H1 (cell line): ENCODE measurements at regions not wholly inside any gene's neighbourhood (a gene's known extent, or its start where the extent isn't known, plus 50 kb on each side); places are given as distances from the start of the nearest gene placed in this dataset.

Experiments used
- CTCF ChIA-PET: fragments of 300-600 bp; sonication (Branson Sonifier 250); formaldehyde crosslinking; loops from one replicate; lab custom pipeline; 2021; ENCODE audit not compliant: partially characterized antibody; lab: Charles Lee
- POLR2A ChIA-PET: fragments of 300-600 bp; sonication (Branson Sonifier 250); formaldehyde crosslinking; loops from one replicate; lab custom pipeline; 2021; ENCODE audit warnings: inconsistent platforms; ENCODE audit not compliant: partially characterized antibody; lab: Charles Lee
- DNase-seq, 2 experiments: peaks; one replicate each; pipeline versions ENCODE4 v3.0.0 to v3.0.0-alpha.2; 2010 to 2022; ENCODE audit warnings: low spot score in 2 of 2, low read depth in 1 of 2, mixed read lengths in 1 of 2
- FAIRE-seq: peaks from 2 replicates; lab custom pipeline; 2011; peaks lifted over from hg19 to GRCh38; lab: Jason Lieb, UNC
- H2AFZ ChIP-seq: 2 replicates; pipeline ENCODE4 v1.8.1; 2012; ENCODE audit warnings: low read length, inconsistent platforms
- H2AK5ac ChIP-seq: 2 replicates; pipeline ENCODE4 v1.6.1; 2013; ENCODE audit warnings: low read depth, low read length
- H2BK120ac ChIP-seq: replicated peaks from 2 replicates; pipeline ENCODE3; 2013; ENCODE audit warnings: low read depth, low read length, inconsistent platforms
- H2BK12ac ChIP-seq: 2 replicates; pipeline ENCODE4 v1.6.1; 2013; ENCODE audit warnings: low read depth, low read length
- H2BK15ac ChIP-seq: 2 replicates; pipeline ENCODE4 v1.6.1; 2013; ENCODE audit warnings: low read length
- H2BK20ac ChIP-seq: 2 replicates; pipeline ENCODE4 v1.6.1; 2013; ENCODE audit warnings: low read length
- H2BK5ac ChIP-seq: 2 replicates; pipeline ENCODE4 v1.6.1; 2013; ENCODE audit warnings: low read depth, low read length
- H3K14ac ChIP-seq: 2 replicates; pipeline ENCODE4 v1.6.1; 2013; ENCODE audit warnings: inconsistent platforms; ENCODE audit not compliant: insufficient read length
- H3K18ac ChIP-seq: 2 replicates; pipeline ENCODE4 v1.6.1; 2013; ENCODE audit warnings: low read length; ENCODE audit errors: extremely low read depth
- H3K23ac ChIP-seq: 2 replicates; pipeline ENCODE4 v1.6.1; 2013; ENCODE audit warnings: inconsistent platforms; ENCODE audit not compliant: insufficient read length
- H3K23me2 ChIP-seq: 2 replicates; pipeline ENCODE4 v1.6.1; 2013; ENCODE audit warnings: low read depth, low read length
- H3K27ac ChIP-seq: 2 replicates; pipeline ENCODE4 v1.6.1; 2011; ENCODE audit warnings: low read depth, low read length, inconsistent platforms
- H3K27me3 ChIP-seq, 4 experiments: replicated peaks in 1 of 4; 1 replicate in 1 of 4; 2 replicates in 3 of 4; pipeline versions ENCODE4 v1.6.1 to v1.8.1; 2011 to 2013; ENCODE audit warnings: low read length in 3 of 4, mild to moderate bottlenecking in 3 of 4, inconsistent platforms in 2 of 4, mixed read lengths in 2 of 4, moderate library complexity in 1 of 4; ENCODE audit not compliant: control insufficient read depth in 3 of 4, insufficient read depth in 3 of 4; ENCODE audit errors: extremely low read depth in 1 of 4
- H3K36me3 ChIP-seq, 4 experiments: 2 replicates each; pipeline versions ENCODE4 v1.6.1 to v1.8.1; 2011 to 2013; ENCODE audit warnings: mild to moderate bottlenecking in 4 of 4, low read length in 3 of 4, moderate library complexity in 2 of 4, control low read depth in 1 of 4, inconsistent platforms in 1 of 4; ENCODE audit not compliant: insufficient read depth in 4 of 4, control insufficient read depth in 2 of 4
- H3K4ac ChIP-seq: replicated peaks from 2 replicates; pipeline ENCODE3; 2013; ENCODE audit warnings: low read length, low read depth, mixed read lengths, inconsistent platforms; ENCODE audit not compliant: insufficient read length
- H3K4me1 ChIP-seq, 4 experiments: replicated peaks in 1 of 4; 1 replicate in 1 of 4; 2 replicates in 3 of 4; pipeline versions ENCODE4 v1.6.1 to v1.8.1; 2011 to 2013; ENCODE audit warnings: low read length in 3 of 4, inconsistent platforms in 2 of 4, mixed read lengths in 1 of 4; ENCODE audit not compliant: insufficient read depth in 4 of 4, control insufficient read depth in 3 of 4
- H3K4me2 ChIP-seq, 2 experiments: 2 replicates each; pipeline versions ENCODE4 v1.6.1 to v1.8.1; 2011 to 2013; ENCODE audit warnings: low read depth in 2 of 2, low read length in 2 of 2, control low read depth in 1 of 2, inconsistent platforms in 1 of 2, mild to moderate bottlenecking in 1 of 2; ENCODE audit not compliant: insufficient read depth in 1 of 2
- H3K4me3 ChIP-seq, 4 experiments: fragments of 200-600, 300-600 bp in 1 of 4; sonication (generic), shearing (Covaris generic), sonication (Bioruptor Twin) in 1 of 4; 2 replicates each; pipeline versions ENCODE4 v1.5.1 to v1.8.1; 2011 to 2016; ENCODE audit warnings: low read length in 4 of 4, low read depth in 3 of 4, control low read depth in 2 of 4, inconsistent platforms in 2 of 4, mild to moderate bottlenecking in 2 of 4, mixed read lengths in 1 of 4, moderate library complexity in 1 of 4; ENCODE audit not compliant: insufficient read depth in 2 of 4; ENCODE audit errors: extremely low read depth in 1 of 4
- H3K56ac ChIP-seq: replicated peaks from 2 replicates; pipeline ENCODE3; 2013; ENCODE audit warnings: low read depth, mild to moderate bottlenecking, mixed read lengths, low read length, inconsistent platforms; ENCODE audit not compliant: insufficient read length
- H3K79me1 ChIP-seq: 2 replicates; pipeline ENCODE4 v1.6.1; 2013; ENCODE audit warnings: low read depth, low read length, control low read depth
- H3K79me2 ChIP-seq, 2 experiments: 2 replicates each; pipeline versions ENCODE4 v1.6.1 to v1.8.1; 2012 to 2013; ENCODE audit warnings: low read length in 2 of 2, mild to moderate bottlenecking in 2 of 2, inconsistent platforms in 1 of 2; ENCODE audit not compliant: insufficient read depth in 2 of 2, control insufficient read depth in 1 of 2
- H3K9ac ChIP-seq, 4 experiments: replicated peaks in 1 of 4; 1 replicate in 1 of 4; 2 replicates in 3 of 4; pipeline versions ENCODE4 v1.6.1 to v1.8.1; 2011 to 2013; ENCODE audit warnings: low read depth in 3 of 4, low read length in 3 of 4, control low read depth in 2 of 4, mild to moderate bottlenecking in 2 of 4, moderate library complexity in 2 of 4, inconsistent platforms in 1 of 4; ENCODE audit errors: extremely low read depth in 1 of 4
- H3K9me3 ChIP-seq, 2 experiments: 2 replicates each; pipeline versions ENCODE4 v1.6.1 to v1.8.1; 2012 to 2013; ENCODE audit warnings: mild to moderate bottlenecking in 2 of 2, moderate library complexity in 2 of 2, control low read depth in 1 of 2, inconsistent platforms in 1 of 2, low read depth in 1 of 2, low read length in 1 of 2, mixed read lengths in 1 of 2; ENCODE audit not compliant: insufficient read depth in 2 of 2
- H4K20me1 ChIP-seq, 2 experiments: replicated peaks in 1 of 2; 2 replicates each; pipeline versions ENCODE3 to v1.8.1; 2011 to 2013; ENCODE audit warnings: inconsistent platforms in 2 of 2, low read length in 2 of 2, mild to moderate bottlenecking in 1 of 2; ENCODE audit not compliant: insufficient read depth in 2 of 2, control insufficient read depth in 1 of 2
- H4K5ac ChIP-seq: 2 replicates; pipeline ENCODE4 v1.6.1; 2013; ENCODE audit warnings: low read length, low read depth, mixed read lengths, inconsistent platforms; ENCODE audit not compliant: insufficient read length
- H4K8ac ChIP-seq: 2 replicates; pipeline ENCODE4 v1.8.0; 2013; ENCODE audit warnings: mild to moderate bottlenecking, moderate library complexity, low read length, inconsistent platforms; ENCODE audit not compliant: insufficient read depth; ENCODE audit errors: extremely low read depth
- H4K91ac ChIP-seq: replicated peaks from 2 replicates; pipeline ENCODE3; 2013; ENCODE audit warnings: low read length, mixed read lengths, inconsistent platforms; ENCODE audit not compliant: insufficient read length
- CEBPB ChIP-seq: IDR thresholded peaks from 2 replicates; pipeline ENCODE4 v1.6.1; 2012; ENCODE audit warnings: low read depth, low read length
- CREB1 ChIP-seq: IDR thresholded peaks from 2 replicates; pipeline ENCODE4 v1.6.1; 2012; ENCODE audit warnings: inconsistent platforms
- GABPA ChIP-seq: IDR thresholded peaks from 2 replicates; pipeline ENCODE4 v1.6.1; 2011; ENCODE audit warnings: mild to moderate bottlenecking, low read length, moderate library complexity, borderline replicate concordance; ENCODE audit not compliant: insufficient read depth
- HDAC2 ChIP-seq, 2 experiments: fragments of 300-600 bp in 1 of 2; sonication (generic) in 1 of 2; IDR thresholded peaks; 2 replicates each; pipeline ENCODE4 v1.6.1; 2011 to 2012; ENCODE audit warnings: low read depth in 2 of 2, low read length in 2 of 2, mild to moderate bottlenecking in 2 of 2, moderate library complexity in 2 of 2, borderline replicate concordance in 1 of 2, inconsistent platforms in 1 of 2
- KDM4A ChIP-seq: IDR thresholded peaks from one replicate; pipeline ENCODE4 v1.7.1; 2012; ENCODE audit warnings: low read depth, mild to moderate bottlenecking, moderate library complexity, low read length, inconsistent platforms; ENCODE audit not compliant: severe bottlenecking
- NANOG ChIP-seq: IDR thresholded peaks from 2 replicates; pipeline ENCODE4 v1.6.1; 2011; ENCODE audit warnings: low read length, low read depth, mild to moderate bottlenecking, inconsistent platforms; ENCODE audit not compliant: insufficient read depth, poor library complexity, severe bottlenecking
- POLR2A ChIP-seq, 2 experiments: IDR thresholded peaks; 1 replicate in 1 of 2; 2 replicates in 1 of 2; pipeline ENCODE4 v1.6.1; 2011; ENCODE audit warnings: low read depth in 2 of 2, low read length in 2 of 2, mild to moderate bottlenecking in 2 of 2; ENCODE audit errors: control extremely low read depth in 1 of 2
- SIX5 ChIP-seq: IDR thresholded peaks from 2 replicates; pipeline ENCODE4 v1.6.1; 2011; ENCODE audit warnings: mild to moderate bottlenecking, low read depth, low read length
- YY1 ChIP-seq: IDR thresholded peaks from 2 replicates; pipeline ENCODE4 v1.6.1; 2011; ENCODE audit warnings: low read depth, mild to moderate bottlenecking, low read length
- WGBS, 2 experiments: shearing (Covaris generic) in 1 of 2; methylation state at CpG; one replicate each; pipeline versions ENCODE4 v1.1.6 to v1.1.7; 2013 to 2015; ENCODE audit warnings: low lambda C conversion rate in 2 of 2, mixed read lengths in 2 of 2, inconsistent platforms in 1 of 2, low coverage in 1 of 2, missing lambda C conversion rate in 1 of 2; ENCODE audit not compliant: insufficient replicate concordance in 2 of 2, insufficient coverage in 1 of 2, insufficient read length in 1 of 2; ENCODE audit errors: extremely low coverage in 1 of 2, missing lambda C conversion rate in 1 of 2; 5-methylcytosine and 5-hydroxymethylcytosine counted together

- H4K91ac ChIP-seq: no peak overlapping the region
- H3K9ac ChIP-seq: no peak overlapping the region
- no peak overlapping the region for H4K5ac ChIP-seq
- H4K8ac ChIP-seq: no peak overlapping the region
- H3K27ac ChIP-seq: no peak overlapping the region
- H3K27me3 ChIP-seq: no peaks in the 10 kb centered on the region
- H3K4me2 ChIP-seq: no peak overlapping the region
- H2BK5ac ChIP-seq: no peak overlapping the region
- no peaks in the 10 kb centered on the region for H4K20me1 ChIP-seq
- no peak overlapping the region for H2AFZ ChIP-seq
- H3K56ac ChIP-seq: no peak overlapping the region
- peaks cover 0 to 3% (median 0%) of the 10 kb centered on the region in 4 experiments; a peak in 1 of 7 replicates for H3K4me1 ChIP-seq
- no peak overlapping the region for H2BK20ac ChIP-seq
- no peak overlapping the region for H3K18ac ChIP-seq
- no peaks in the 10 kb centered on the region for H3K36me3 ChIP-seq
- no peak overlapping the region for H2BK12ac ChIP-seq
- no peak overlapping the region for H3K23ac ChIP-seq
- 0 out of 2 replicates have a peak, but pooled peaks cover 2% of the 10 kb centered on the region for H3K23me2 ChIP-seq
- 89% methylated on average over 4 of the region's 4 CpGs; no CpG with 5 or more reads in 1 of the 2 experiments for WGBS, 2 experiments
- TF ChIP-seq SIX5: no peak
- no peak for TF ChIP-seq KDM4A
- TF ChIP-seq YY1: no peak
- no peak for TF ChIP-seq CREB1
- TF ChIP-seq GABPA: no peak
- TF ChIP-seq NANOG: no peak
- no peak for TF ChIP-seq HDAC2 (IDR thresholded peaks at IDR 0.05; ENCODE audit: borderline replicate concordance in 1 of 2, low read depth in 2 of 2, low read length in 2 of 2)
- no peak for TF ChIP-seq CEBPB
- TF ChIP-seq POLR2A (IDR thresholded peaks at IDR 0.05; ENCODE audit: control extremely low read depth in 1 of 2, low read depth in 2 of 2, low read length in 2 of 2): no peak
- TF ChIP-seq, all 59 proteins: peak for 0
- CTCF ChIA-PET: interaction anchor here (0.8 to 1.3 kb wide), 3 partner anchors 11 to 94 kb away, joined by 3 to 4 read pairs (median 3); no protein-coding TSS in a partner anchor
- Histone ChIP-seq H3K4me3 (no peak overlapping the region), H3K14ac (no peak overlapping the region), H2AK5ac (no peak overlapping the region), H3K79me1 (no peaks in the 10 kb centered on the region), H2BK120ac (no peak overlapping the region), H3K9me3 (no peaks in the 10 kb centered on the region), H3K4ac (no peak overlapping the region), H3K79me2 (no peaks in the 10 kb centered on the region), H2BK15ac (no peak overlapping the region)
- FAIRE-seq: no peak
- DNase-seq: no peak
- POLR2A ChIA-PET: interaction anchor here (1.2 kb wide), 1 partner anchor 23 kb away, joined by 5 read pairs; no protein-coding TSS in a partner anchor
Measured at GRCh38 chr2:118296663-118297062, 208.4 kb downstream of the INSIG2 start.
